HG02678 (cell line): ENCODE measurements at regions not wholly inside any gene's neighbourhood (a gene's known extent, or its start where the extent isn't known, plus 50 kb on each side); places are given as distances from the start of the nearest gene placed in this dataset.
"Not testable (repeated sequence)": the region's sequence is repeated elsewhere in the genome, so short reads cannot be mapped to it uniquely, and the experiment has no call there.

ENCODE experiments used
- ATAC-seq: cut with Tn5 transposase; IDR thresholded peaks from one replicate; pipeline ENCODE4 v1.9.1; 2021; ENCODE audit warnings: mild to moderate bottlenecking, moderate library complexity; ENCODE audit not compliant: unreplicated experiment

- no peak for ATAC-seq
These were observed 1459.8 kb downstream of the RAPGEF2 start for GRCh38 chr4:160562661-160563060.

GRCh38 chr4:160563552-160564282, 1460.8 kb downstream of the RAPGEF2 start:
- no peak for ATAC-seq

- ATAC-seq, result no peak
These were observed 1464.8 kb downstream of the RAPGEF2 start for GRCh38 chr4:160567634-160568033.

GRCh38 chr4:160570271-160570670, 1467.4 kb downstream of the RAPGEF2 start:
- no peak for ATAC-seq

GRCh38 chr4:160574272-160574671, 1471.4 kb downstream of the RAPGEF2 start:
- not testable (repeated sequence) for ATAC-seq

- no peak for ATAC-seq
These were observed 1477.7 kb downstream of the RAPGEF2 start for GRCh38 chr4:160580581-160580980.

- no peak for ATAC-seq
These were observed 1489.4 kb downstream of the RAPGEF2 start for GRCh38 chr4:160592258-160592657.

- ATAC-seq, result no peak
These were observed 1492.8 kb downstream of the RAPGEF2 start for GRCh38 chr4:160595646-160596045.

GRCh38 chr4:160604541-160604940, 1501.7 kb downstream of the RAPGEF2 start:
- ATAC-seq, result no peak

- ATAC-seq, result no peak
These were observed 1508.3 kb downstream of the RAPGEF2 start for GRCh38 chr4:160611181-160611580.

GRCh38 chr4:160631044-160631443, 1528.2 kb downstream of the RAPGEF2 start:
- ATAC-seq, result no peak

GRCh38 chr4:160652790-160653189, 1511.0 kb downstream of the FSTL5 start:
- ATAC-seq, result no peak

GRCh38 chr4:160675550-160675949, 1488.2 kb downstream of the FSTL5 start:
- ATAC-seq, result no peak

- ATAC-seq, result no peak
These were observed 1478.1 kb downstream of the FSTL5 start for GRCh38 chr4:160685729-160686128.

GRCh38 chr4:160701671-160702070, 1462.1 kb downstream of the FSTL5 start:
- ATAC-seq, result no peak

GRCh38 chr4:160709026-160709425, 1454.8 kb downstream of the FSTL5 start:
- no peak for ATAC-seq

- ATAC-seq, result no peak
These were observed 1454.3 kb downstream of the FSTL5 start for GRCh38 chr4:160709546-160709945.

GRCh38 chr4:160716551-160716950, 1447.2 kb downstream of the FSTL5 start:
- no peak for ATAC-seq

- no peak for ATAC-seq
These were observed 1446.0 kb downstream of the FSTL5 start for GRCh38 chr4:160717848-160718247.

- ATAC-seq, result no peak
These were observed 1439.7 kb downstream of the FSTL5 start for GRCh38 chr4:160724063-160724462.

GRCh38 chr4:160745126-160745525, 1418.7 kb downstream of the FSTL5 start:
- ATAC-seq, result no peak

- ATAC-seq, result not testable (repeated sequence)
These were observed 1417.2 kb downstream of the FSTL5 start for GRCh38 chr4:160746585-160746984.

- ATAC-seq, result no peak
These were observed 1391.1 kb downstream of the FSTL5 start for GRCh38 chr4:160772668-160773067.
